Cardiac muscle cell (in vitro differentiated cells and primary cell): ENCODE measurements at regions not wholly inside any gene's neighbourhood (a gene's known extent, or its start where the extent isn't known, plus 50 kb on each side); places are given as distances from the start of the nearest gene placed in this dataset.

ENCODE experiments used
- DNase-seq, 2 donors: peaks; one replicate each; pipeline versions ENCODE4 v3.0.0 to v3.0.0-alpha.2; 2010 to 2017; ENCODE audit warnings: low read depth in 1 of 2, low spot score in 1 of 2
- H3K27ac ChIP-seq: fragments of 200-600 bp; sonication (generic); 2 replicates; pipeline ENCODE4 v1.5.1; 2016
- H3K27me3 ChIP-seq: fragments of 200-600 bp; sonication (generic); 2 replicates; pipeline ENCODE4 v1.6.0; 2016; ENCODE audit warnings: control low read depth
- H3K36me3 ChIP-seq: fragments of 200-600 bp; sonication (generic); 2 replicates; pipeline ENCODE4 v1.5.1; 2016; ENCODE audit warnings: control low read depth
- H3K4me1 ChIP-seq: fragments of 200-600 bp; sonication (generic); 2 replicates; pipeline ENCODE4 v1.8.1; 2017; ENCODE audit warnings: low read depth, mild to moderate bottlenecking, mixed run types
- H3K4me3 ChIP-seq: fragments of 200-600 bp; sonication (generic); 2 replicates; pipeline ENCODE4 v1.5.1; 2016; ENCODE audit warnings: mild to moderate bottlenecking
- H3K9me3 ChIP-seq: fragments of 200-600 bp; sonication (generic); 2 replicates; pipeline ENCODE4 v1.5.1; 2017; ENCODE audit warnings: low read depth, mild to moderate bottlenecking, control low read depth
- CTCF ChIP-seq: IDR thresholded peaks from 2 replicates; pipeline ENCODE4 v1.5.1; 2012; ENCODE audit warnings: low read depth, mild to moderate bottlenecking, low read length

- H3K27me3 ChIP-seq = no peaks in the 10 kb centered on the region
- no peaks in the 10 kb centered on the region for H3K9me3 ChIP-seq
- no peak overlapping the region for H3K4me3 ChIP-seq
- H3K36me3 ChIP-seq = no peaks in the 10 kb centered on the region
- no peak for TF ChIP-seq CTCF
- DNase-seq = no peak
- peaks cover 27% of the 10 kb centered on the region for H3K4me1 ChIP-seq
- H3K27ac ChIP-seq = no peak overlapping the region
Measured at GRCh38 chr6:139766796-139767195, 392.3 kb upstream of the CITED2 start.

DNA sequence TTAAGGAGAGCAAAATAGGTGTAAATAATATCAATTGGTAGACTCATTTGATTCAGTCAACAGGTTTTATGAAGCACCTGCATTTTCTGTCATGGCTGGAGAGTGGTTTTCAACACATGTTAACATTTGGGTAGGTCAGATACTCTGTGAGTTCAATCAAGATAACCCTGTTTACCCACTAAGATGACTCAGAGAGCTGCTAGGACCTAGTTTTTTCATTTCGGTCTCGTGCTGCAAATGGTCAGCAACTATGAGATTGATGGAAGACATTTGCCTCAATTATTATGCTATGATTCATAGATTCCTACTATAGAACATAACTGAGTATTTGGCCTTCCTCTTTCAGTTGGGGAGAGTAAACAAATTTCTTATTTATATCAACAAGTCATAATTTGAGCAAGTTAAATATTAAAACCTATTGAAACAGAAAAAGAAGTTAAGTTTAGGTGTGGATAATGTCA lies 391.4 kb upstream of the CITED2 start:
- H3K27ac ChIP-seq = peak overlapping the region; percentile 88
- TF ChIP-seq CTCF = no peak
- H3K36me3 ChIP-seq = no peaks in the 10 kb centered on the region
- peaks cover 37% of the 10 kb centered on the region for H3K4me1 ChIP-seq
- H3K4me3 ChIP-seq = no peak overlapping the region
- peak in 1 of 2 donors; percentile 46 for DNase-seq
- H3K9me3 ChIP-seq = no peaks in the 10 kb centered on the region
- H3K27me3 ChIP-seq = no peaks in the 10 kb centered on the region

DNA sequence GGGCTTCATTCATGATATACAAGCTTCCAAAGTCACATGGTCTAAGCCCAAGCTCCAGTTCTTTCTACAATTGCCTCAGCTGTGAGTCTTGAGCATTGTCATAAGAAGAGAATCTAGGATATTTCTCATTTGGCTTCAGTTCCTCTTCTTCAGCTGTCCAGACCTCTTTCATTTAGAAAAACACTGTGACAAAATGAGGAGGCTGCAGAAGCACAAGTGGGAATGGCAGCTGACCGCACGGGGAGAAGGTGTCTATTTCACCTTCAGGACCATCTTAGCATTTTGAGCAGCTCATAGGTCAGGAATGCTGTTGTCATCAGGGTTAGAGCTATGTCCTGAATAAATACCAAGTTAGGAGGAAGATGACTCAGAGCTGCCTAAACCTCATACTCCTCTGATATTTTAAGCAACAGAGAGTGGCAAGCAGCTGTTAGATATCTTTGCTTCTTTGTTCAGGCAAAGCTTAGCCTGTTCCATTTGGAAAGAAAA lies 390.1 kb upstream of the CITED2 start:
- H3K36me3 ChIP-seq = no peaks in the 10 kb centered on the region
- peak; percentile 17 to 93 for DNase-seq
- H3K4me1 ChIP-seq = peaks cover 37% of the 10 kb centered on the region
- H3K9me3 ChIP-seq = no peaks in the 10 kb centered on the region
- no peak for TF ChIP-seq CTCF
- H3K27me3 ChIP-seq = no peaks in the 10 kb centered on the region
- H3K4me3 ChIP-seq = no peak overlapping the region
- peak overlapping the region; percentile 88 for H3K27ac ChIP-seq

DNA sequence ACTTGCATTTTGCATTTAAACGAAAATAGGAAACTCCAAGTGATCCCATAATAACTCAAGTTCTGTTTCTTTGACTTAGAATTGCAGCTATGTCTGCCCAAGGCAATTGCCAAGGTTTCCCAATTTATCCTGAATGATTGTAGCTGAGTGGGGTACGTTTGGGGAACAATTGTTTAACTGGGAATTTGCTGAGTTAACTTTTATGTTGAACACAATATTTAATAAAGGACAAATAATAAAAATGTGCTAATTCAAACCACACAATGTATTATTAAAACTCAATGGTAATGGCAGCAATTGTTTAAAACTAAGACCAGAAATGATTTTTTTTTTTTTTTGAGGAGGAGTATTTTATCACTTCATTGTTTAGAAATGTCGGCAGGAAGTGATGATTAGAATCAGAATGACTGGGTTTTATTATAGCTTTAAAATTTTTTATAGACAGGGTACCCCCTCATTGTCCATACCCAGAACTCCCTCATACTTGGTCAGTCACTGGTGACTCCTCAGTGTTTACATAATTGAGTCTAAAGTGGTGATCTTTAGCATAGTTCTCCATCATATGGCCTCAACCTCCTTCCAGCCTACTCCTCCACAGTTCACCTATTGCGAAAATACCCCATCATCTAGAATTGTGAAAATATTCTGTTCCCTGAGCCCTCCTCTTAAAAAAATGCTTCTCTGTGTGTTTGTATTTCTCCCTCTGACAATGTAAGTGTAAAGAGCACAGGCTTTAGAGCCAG lies 389.2 kb upstream of the CITED2 start:
- peak in 1 of 2 donors; percentile 64 for DNase-seq
- TF ChIP-seq CTCF = no peak
- H3K4me3 ChIP-seq = no peak overlapping the region
- H3K27me3 ChIP-seq = no peaks in the 10 kb centered on the region
- no peaks in the 10 kb centered on the region for H3K9me3 ChIP-seq
- peaks cover 37% of the 10 kb centered on the region for H3K4me1 ChIP-seq
- no peaks in the 10 kb centered on the region for H3K36me3 ChIP-seq
- H3K27ac ChIP-seq = peak overlapping the region; percentile 88

DNA sequence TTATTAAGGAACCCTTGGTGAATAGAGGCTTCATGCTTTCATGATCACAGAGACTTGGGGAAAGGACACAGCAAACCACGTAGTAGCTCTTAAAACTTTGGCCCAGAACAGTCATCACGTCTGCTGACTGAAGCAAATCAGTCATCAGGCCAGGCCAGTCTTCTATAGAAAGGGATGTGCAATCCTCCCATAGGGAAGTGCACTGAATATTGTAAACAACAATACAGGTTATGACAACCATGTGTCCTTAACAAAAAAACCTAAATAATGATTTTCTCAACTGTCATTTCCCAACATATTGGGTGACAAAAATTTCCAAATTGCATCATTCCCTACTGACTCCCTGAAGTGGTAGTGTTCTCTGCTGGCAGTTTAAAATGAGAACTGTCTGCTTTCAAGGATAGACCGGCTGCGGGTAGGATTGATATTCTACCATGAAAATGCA lies 388.2 kb upstream of the CITED2 start:
- H3K4me1 ChIP-seq = peaks cover 42% of the 10 kb centered on the region
- H3K4me3 ChIP-seq = no peak overlapping the region
- no peak for TF ChIP-seq CTCF
- H3K27ac ChIP-seq = peak overlapping the region; percentile 38
- H3K36me3 ChIP-seq = no peaks in the 10 kb centered on the region
- no peaks in the 10 kb centered on the region for H3K27me3 ChIP-seq
- DNase-seq = peak in 1 of 2 donors; percentile 9
- H3K9me3 ChIP-seq = no peaks in the 10 kb centered on the region
